CD8-positive, alpha-beta memory T cell (primary cell): ENCODE measurements at regions not wholly inside any gene's neighbourhood (a gene's known extent, or its start where the extent isn't known, plus 50 kb on each side); places are given as distances from the start of the nearest gene placed in this dataset.

Source experiments
- CTCF ChIA-PET: fragments of 350-600 bp; sonication (Branson Sonifier 250); formaldehyde crosslinking; loops from one replicate; lab custom pipeline; 2021; ENCODE audit warnings: antibody characterized with exemption; lab: Charles Lee
- POLR2A ChIA-PET: fragments of 350-600 bp; sonication (Branson Sonifier 250); formaldehyde crosslinking; loops from one replicate; lab custom pipeline; 2021; ENCODE audit warnings: antibody characterized with exemption; lab: Charles Lee
- DNase-seq, 5 donors: peaks; one replicate each; pipeline versions ENCODE4 v3.0.0 to v3.0.0-alpha.2; 2020 to 2022; ENCODE audit warnings: mixed read lengths in 1 of 5
- H3K27ac ChIP-seq: one replicate; pipeline ENCODE4 v1.7.0; 2013; ENCODE audit warnings: low read depth, mild to moderate bottlenecking, low read length, moderate library complexity
- H3K27me3 ChIP-seq: 2 replicates; pipeline ENCODE4 v1.7.0; 2013; ENCODE audit warnings: low read length, mild to moderate bottlenecking; ENCODE audit not compliant: insufficient read depth, poor library complexity, severe bottlenecking
- H3K36me3 ChIP-seq: 2 replicates; pipeline ENCODE4 v1.7.0; 2013; ENCODE audit warnings: mild to moderate bottlenecking, low read length, moderate library complexity; ENCODE audit not compliant: insufficient read depth
- H3K4me1 ChIP-seq: 2 replicates; pipeline ENCODE4 v1.7.0; 2013; ENCODE audit warnings: mild to moderate bottlenecking, low read length, moderate library complexity; ENCODE audit not compliant: insufficient read depth
- H3K4me3 ChIP-seq: 2 replicates; pipeline ENCODE4 v1.7.0; 2013; ENCODE audit warnings: mild to moderate bottlenecking, low read length
- H3K9me3 ChIP-seq: 2 replicates; pipeline ENCODE4 v1.7.0; 2013; ENCODE audit warnings: mild to moderate bottlenecking, low read length
- H3K27ac Mint-ChIP-seq, 8 donors: one replicate each; pipeline ENCODE4 v1.8.0; 2020 to 2021; ENCODE audit warnings: mixed read lengths in 8 of 8, mild to moderate bottlenecking in 6 of 8, inconsistent platforms in 3 of 8, moderate library complexity in 3 of 8
- H3K27me3 Mint-ChIP-seq, 2 donors: one replicate each; pipeline ENCODE4 v1.8.0; 2020 to 2021; ENCODE audit warnings: mixed read lengths in 2 of 2, mild to moderate bottlenecking in 1 of 2, moderate library complexity in 1 of 2
- H3K36me3 Mint-ChIP-seq, 3 donors: one replicate each; pipeline ENCODE4 v1.8.0; 2020 to 2021; ENCODE audit warnings: mixed read lengths in 3 of 3, inconsistent platforms in 1 of 3, mild to moderate bottlenecking in 1 of 3
- H3K4me1 Mint-ChIP-seq, 3 donors: one replicate each; pipeline ENCODE4 v1.8.0; 2020 to 2021; ENCODE audit warnings: mixed read lengths in 3 of 3, inconsistent platforms in 1 of 3, mild to moderate bottlenecking in 1 of 3
- H3K4me3 Mint-ChIP-seq, 7 donors: one replicate each; pipeline ENCODE4 v1.8.0; 2020 to 2021; ENCODE audit warnings: mixed read lengths in 7 of 7, mild to moderate bottlenecking in 6 of 7, moderate library complexity in 4 of 7, inconsistent platforms in 2 of 7
- H3K9me3 Mint-ChIP-seq, 5 donors: one replicate each; pipeline ENCODE4 v1.8.0; 2020 to 2022; ENCODE audit warnings: mixed read lengths in 5 of 5, mild to moderate bottlenecking in 3 of 5, moderate library complexity in 2 of 5, inconsistent platforms in 1 of 5

DNA sequence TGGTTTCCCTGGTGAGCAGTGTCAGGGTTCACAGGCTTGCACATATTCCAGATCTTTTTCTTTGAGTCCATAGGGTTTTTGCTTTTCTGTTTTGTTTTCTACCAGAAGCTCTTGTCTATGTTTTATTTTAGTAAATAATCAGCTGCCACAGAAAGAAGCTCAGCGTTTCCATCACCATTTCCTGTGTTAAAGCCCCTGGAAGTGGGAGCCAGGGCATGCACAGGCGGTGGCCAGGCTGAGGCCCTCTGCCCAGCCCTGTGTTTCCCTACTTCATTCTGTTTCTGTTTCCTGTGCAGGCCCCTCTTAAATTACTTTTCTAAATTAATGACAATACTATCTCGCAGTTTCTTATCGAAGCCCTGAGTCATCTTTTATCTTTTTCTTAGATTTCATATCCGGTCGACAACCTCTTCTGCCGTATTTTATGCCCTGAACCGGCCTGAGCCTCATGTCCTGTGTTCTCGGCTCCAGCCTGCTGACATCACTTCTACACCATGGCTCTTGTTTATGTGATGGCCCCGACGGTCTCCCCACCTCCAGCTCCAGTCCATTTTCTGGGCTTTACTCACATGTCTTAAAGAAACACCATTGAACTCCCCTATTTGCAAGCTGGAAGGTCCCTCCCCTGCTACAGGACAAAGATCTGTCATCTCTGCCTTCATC is 442.2 kb downstream of the TCERG1L start:
- ChIA-PET CTCF (no interaction called here), POLR2A (no interaction called here)
- H3K4me3 ChIP-seq: no peak overlapping the region
- no peaks in the 10 kb centered on the region for H3K27me3 ChIP-seq
- Mint-ChIP-seq H3K4me1 (no peaks in the 10 kb centered on the region), H3K27ac (no peak overlapping the region), H3K36me3 (no peaks in the 10 kb centered on the region), H3K27me3 (no peaks in the 10 kb centered on the region), H3K9me3 (peaks cover 0 to 4% (median 0%) of the 10 kb centered on the region in 5 donors), H3K4me3 (no peak overlapping the region)
- DNase-seq: no peak
- no peaks in the 10 kb centered on the region for H3K9me3 ChIP-seq
- H3K36me3 ChIP-seq: no peaks in the 10 kb centered on the region
- no peaks in the 10 kb centered on the region for H3K4me1 ChIP-seq
- no peak overlapping the region for H3K27ac ChIP-seq

DNA sequence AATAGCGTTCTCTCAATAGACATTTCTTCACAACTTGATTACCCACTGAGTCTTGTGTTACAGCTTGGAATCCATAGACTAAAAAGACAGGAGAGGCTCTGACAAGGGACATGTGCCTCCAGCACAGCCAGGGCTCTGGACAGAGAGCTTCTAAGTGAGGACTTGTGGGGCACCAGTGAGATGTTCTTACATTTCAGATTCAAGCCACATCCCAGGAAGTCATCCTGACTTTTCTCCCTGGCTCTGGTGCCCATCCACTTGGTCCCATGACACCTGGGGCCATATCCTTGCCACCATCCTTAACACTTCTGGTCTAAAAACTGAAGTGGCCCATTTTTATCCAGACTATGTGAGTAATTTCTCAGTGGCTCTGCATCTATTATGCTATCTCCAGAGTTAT is 440.1 kb downstream of the TCERG1L start:
- no peak for DNase-seq
- H3K27me3 Mint-ChIP-seq: no peaks in the 10 kb centered on the region
- no peak overlapping the region for H3K4me3 ChIP-seq
- no peak overlapping the region for H3K4me3 Mint-ChIP-seq
- H3K36me3 ChIP-seq: no peaks in the 10 kb centered on the region
- no peaks in the 10 kb centered on the region for H3K4me1 Mint-ChIP-seq
- no peaks in the 10 kb centered on the region for H3K9me3 ChIP-seq
- H3K27me3 ChIP-seq: no peaks in the 10 kb centered on the region
- ChIA-PET CTCF (no interaction called here), POLR2A (no interaction called here)
- H3K9me3 Mint-ChIP-seq: peaks cover 0 to 6% (median 0%) of the 10 kb centered on the region in 5 donors
- no peak overlapping the region for H3K27ac ChIP-seq
- H3K27ac Mint-ChIP-seq: no peak overlapping the region
- H3K4me1 ChIP-seq: no peaks in the 10 kb centered on the region
- no peaks in the 10 kb centered on the region for H3K36me3 Mint-ChIP-seq

DNA sequence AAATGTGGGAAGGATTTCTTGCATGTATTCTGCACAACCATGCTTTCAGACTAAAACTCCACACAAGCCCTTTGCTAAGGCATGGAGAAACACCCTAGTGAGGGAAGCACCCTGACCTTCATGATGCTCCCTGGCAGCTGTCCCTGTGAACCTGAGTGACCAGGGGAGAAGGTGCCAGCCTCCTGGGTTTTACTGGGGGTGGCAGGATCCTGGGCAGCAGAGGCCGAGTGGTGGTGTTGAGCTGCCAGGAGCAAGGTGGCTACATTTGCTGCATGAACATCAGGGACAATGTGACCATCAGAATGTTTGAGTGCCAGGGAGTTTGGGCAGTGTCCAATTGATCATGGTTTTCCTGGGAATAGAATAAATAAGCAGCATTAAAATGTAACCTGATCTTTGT is 437.9 kb downstream of the TCERG1L start:
- no peak for DNase-seq
- Histone ChIP-seq H3K4me3 (no peak overlapping the region), H3K27me3 (no peaks in the 10 kb centered on the region), H3K9me3 (no peaks in the 10 kb centered on the region), H3K4me1 (no peaks in the 10 kb centered on the region), H3K36me3 (no peaks in the 10 kb centered on the region), H3K27ac (no peak overlapping the region)
- H3K27ac Mint-ChIP-seq: no peak overlapping the region
- no peaks in the 10 kb centered on the region for H3K27me3 Mint-ChIP-seq
- POLR2A ChIA-PET: no interaction called here
- H3K9me3 Mint-ChIP-seq: peaks cover 0 to 7% (median 0%) of the 10 kb centered on the region in 5 donors
- no peak overlapping the region for H3K4me3 Mint-ChIP-seq
- H3K4me1 Mint-ChIP-seq: no peaks in the 10 kb centered on the region
- CTCF ChIA-PET: no interaction called here
- no peaks in the 10 kb centered on the region for H3K36me3 Mint-ChIP-seq

DNA sequence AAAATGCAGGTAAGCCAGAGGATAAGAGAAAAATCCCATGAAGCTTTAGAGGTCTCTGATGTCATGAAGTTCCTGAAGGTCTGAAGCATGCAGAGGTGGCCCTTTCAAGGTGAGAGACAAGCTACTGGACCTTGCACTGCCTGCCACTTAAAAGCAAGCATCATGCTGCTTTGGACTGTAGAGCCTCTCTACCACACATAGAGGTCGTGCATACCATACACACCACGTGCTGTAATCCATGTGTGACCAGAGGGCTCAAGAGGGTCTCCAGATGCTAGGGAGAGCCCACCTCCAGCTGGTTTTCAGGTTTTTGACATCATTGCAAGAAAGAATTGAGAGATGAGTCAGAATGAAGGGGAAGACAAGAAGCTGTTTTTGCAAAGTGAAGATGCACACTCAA is 436.4 kb downstream of the TCERG1L start:
- no peaks in the 10 kb centered on the region for H3K36me3 ChIP-seq
- no peaks in the 10 kb centered on the region for H3K4me1 ChIP-seq
- no peaks in the 10 kb centered on the region for H3K4me1 Mint-ChIP-seq
- no peak overlapping the region for H3K27ac ChIP-seq
- no peak overlapping the region for H3K4me3 Mint-ChIP-seq
- peaks cover 0 to 7% (median 0%) of the 10 kb centered on the region in 5 donors for H3K9me3 Mint-ChIP-seq
- no peaks in the 10 kb centered on the region for H3K9me3 ChIP-seq
- no peaks in the 10 kb centered on the region for H3K27me3 Mint-ChIP-seq
- no peak overlapping the region for H3K4me3 ChIP-seq
- no peak for DNase-seq
- H3K27me3 ChIP-seq: no peaks in the 10 kb centered on the region
- POLR2A ChIA-PET: no interaction called here
- CTCF ChIA-PET: no interaction called here
- H3K36me3 Mint-ChIP-seq: no peaks in the 10 kb centered on the region
- H3K27ac Mint-ChIP-seq: no peak overlapping the region

DNA sequence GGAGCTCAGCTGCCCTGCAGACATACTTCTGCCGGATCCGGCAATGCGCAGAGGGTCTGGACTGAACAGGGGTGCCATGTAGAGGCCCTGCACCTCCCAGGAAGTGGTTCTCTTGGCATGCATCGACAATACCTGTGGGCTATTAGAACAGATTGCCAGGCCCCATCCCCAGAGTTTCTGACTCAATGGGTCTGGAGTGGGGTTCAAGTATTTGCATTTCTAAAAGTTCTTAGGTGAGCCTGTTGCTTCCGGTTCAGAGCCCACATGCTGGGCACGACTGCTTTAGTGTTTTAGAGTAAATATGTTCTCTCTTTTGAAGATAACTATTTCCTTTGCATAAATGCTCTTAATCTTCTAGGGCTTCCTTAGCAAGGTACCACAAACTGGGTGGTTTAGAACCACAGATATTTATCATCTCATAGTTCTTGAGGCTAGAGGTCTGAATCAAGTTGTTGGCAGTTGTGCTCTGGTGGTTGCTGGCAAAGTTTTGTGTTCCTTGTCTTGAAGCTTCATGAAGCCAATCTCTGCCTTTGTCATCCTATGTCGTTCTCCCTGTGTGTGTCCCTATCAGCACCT is 435.5 kb downstream of the TCERG1L start:
- H3K27ac Mint-ChIP-seq: no peak overlapping the region
- ChIA-PET POLR2A (no interaction called here), CTCF (no interaction called here)
- no peaks in the 10 kb centered on the region for H3K36me3 ChIP-seq
- no peaks in the 10 kb centered on the region for H3K9me3 ChIP-seq
- H3K4me1 ChIP-seq: no peaks in the 10 kb centered on the region
- no peaks in the 10 kb centered on the region for H3K36me3 Mint-ChIP-seq
- no peaks in the 10 kb centered on the region for H3K4me1 Mint-ChIP-seq
- H3K4me3 ChIP-seq: no peak overlapping the region
- no peak overlapping the region for H3K4me3 Mint-ChIP-seq
- no peak overlapping the region for H3K27ac ChIP-seq
- peaks cover 0 to 7% (median 0%) of the 10 kb centered on the region in 5 donors for H3K9me3 Mint-ChIP-seq
- H3K27me3 ChIP-seq: no peaks in the 10 kb centered on the region
- H3K27me3 Mint-ChIP-seq: no peaks in the 10 kb centered on the region
- peak in 1 of 5 donors; percentile 4 for DNase-seq

DNA sequence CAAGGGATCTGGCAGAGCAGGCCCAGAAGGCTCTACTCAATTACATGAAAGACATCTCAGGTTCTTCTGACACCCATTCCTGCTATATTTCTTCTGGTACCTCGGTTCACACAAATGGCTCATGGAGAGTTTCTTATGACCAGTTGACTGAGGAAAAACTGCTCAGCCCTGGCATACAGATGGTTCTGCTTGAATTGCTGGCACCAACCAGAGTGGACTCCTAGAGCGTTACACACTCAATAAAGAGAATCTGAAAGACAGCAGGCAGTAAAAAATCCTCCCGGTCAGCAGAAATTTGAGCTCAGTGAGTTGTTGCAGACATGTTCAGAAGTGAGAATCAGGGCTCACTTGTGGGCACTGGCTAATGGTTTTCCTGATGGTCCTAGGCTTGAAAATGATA is 434.4 kb downstream of the TCERG1L start:
- CTCF ChIA-PET: no interaction called here
- H3K36me3 Mint-ChIP-seq: no peaks in the 10 kb centered on the region
- no peak overlapping the region for H3K27ac Mint-ChIP-seq
- Histone ChIP-seq H3K27ac (no peak overlapping the region), H3K27me3 (no peaks in the 10 kb centered on the region), H3K4me3 (no peak overlapping the region), H3K36me3 (no peaks in the 10 kb centered on the region), H3K4me1 (no peaks in the 10 kb centered on the region), H3K9me3 (no peaks in the 10 kb centered on the region)
- H3K4me1 Mint-ChIP-seq: no peaks in the 10 kb centered on the region
- H3K4me3 Mint-ChIP-seq: no peak overlapping the region
- H3K9me3 Mint-ChIP-seq: peaks cover 0 to 4% (median 0%) of the 10 kb centered on the region in 5 donors
- POLR2A ChIA-PET: no interaction called here
- DNase-seq: no peak
- H3K27me3 Mint-ChIP-seq: no peaks in the 10 kb centered on the region

DNA sequence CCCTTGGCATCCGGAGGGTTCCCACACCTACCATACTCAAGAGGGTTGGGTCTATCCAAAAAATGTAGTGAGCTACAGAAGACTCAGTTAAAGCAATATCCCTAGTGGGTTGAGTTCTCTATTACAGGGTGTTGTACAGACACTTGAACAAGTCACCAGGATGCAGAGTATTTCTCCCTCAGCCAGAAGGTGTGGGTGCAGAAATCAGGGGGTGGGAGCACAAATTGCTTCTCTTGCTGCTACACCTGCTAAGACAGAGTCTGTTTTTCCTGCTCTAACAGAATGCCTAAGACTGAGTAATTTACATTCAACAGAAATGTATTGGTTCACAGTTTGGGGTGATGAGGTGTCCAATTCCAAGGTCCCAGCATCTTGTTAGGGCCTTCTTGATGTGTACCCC is 433.4 kb downstream of the TCERG1L start:
- H3K27me3 ChIP-seq: no peaks in the 10 kb centered on the region
- CTCF ChIA-PET: no interaction called here
- no peak overlapping the region for H3K4me3 Mint-ChIP-seq
- H3K9me3 ChIP-seq: no peaks in the 10 kb centered on the region
- no peak for DNase-seq
- peaks cover 0 to 4% (median 0%) of the 10 kb centered on the region in 5 donors for H3K9me3 Mint-ChIP-seq
- no peaks in the 10 kb centered on the region for H3K36me3 ChIP-seq
- no peaks in the 10 kb centered on the region for H3K27me3 Mint-ChIP-seq
- H3K4me3 ChIP-seq: no peak overlapping the region
- no peak overlapping the region for H3K27ac ChIP-seq
- H3K36me3 Mint-ChIP-seq: no peaks in the 10 kb centered on the region
- POLR2A ChIA-PET: no interaction called here
- no peaks in the 10 kb centered on the region for H3K4me1 ChIP-seq
- no peaks in the 10 kb centered on the region for H3K4me1 Mint-ChIP-seq
- peak overlapping the region in 1 of 8 donors; percentile 74 for H3K27ac Mint-ChIP-seq

DNA sequence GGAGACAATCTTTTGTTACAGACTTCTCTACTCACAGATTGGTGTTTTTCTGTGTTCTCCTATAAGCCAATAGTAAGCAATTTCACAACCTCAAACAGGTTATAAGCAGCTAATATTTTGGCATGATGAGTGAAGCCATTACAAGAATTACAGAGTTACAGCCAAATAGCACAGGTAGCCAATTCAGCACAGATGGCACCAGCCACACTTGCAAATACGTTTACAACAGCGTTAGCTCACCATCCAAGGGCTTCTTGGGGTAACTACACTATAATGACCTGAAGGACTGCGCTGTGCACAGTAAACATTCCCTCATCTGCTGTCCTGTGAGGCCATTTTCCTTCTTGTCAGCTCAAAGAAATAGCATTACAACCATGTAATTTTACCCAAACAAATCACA is 428.6 kb downstream of the TCERG1L start:
- CTCF ChIA-PET: no interaction called here
- Mint-ChIP-seq H3K27me3 (no peaks in the 10 kb centered on the region), H3K4me1 (no peaks in the 10 kb centered on the region), H3K4me3 (no peak overlapping the region), H3K9me3 (peaks cover 0 to 3% (median 0%) of the 10 kb centered on the region in 5 donors), H3K27ac (no peak overlapping the region), H3K36me3 (no peaks in the 10 kb centered on the region)
- H3K4me3 ChIP-seq: no peak overlapping the region
- H3K27ac ChIP-seq: no peak overlapping the region
- no peaks in the 10 kb centered on the region for H3K36me3 ChIP-seq
- DNase-seq: no peak
- POLR2A ChIA-PET: no interaction called here
- H3K27me3 ChIP-seq: no peaks in the 10 kb centered on the region
- H3K9me3 ChIP-seq: no peaks in the 10 kb centered on the region
- H3K4me1 ChIP-seq: no peaks in the 10 kb centered on the region
